CD4-positive, alpha-beta T cell treated with Interferon gamma for 1 hour (primary cell): ENCODE measurements at regions not wholly inside any gene's neighbourhood (a gene's known extent, or its start where the extent isn't known, plus 50 kb on each side); places are given as distances from the start of the nearest gene placed in this dataset.

Experiments
- DNase-seq: peaks from one replicate; pipeline ENCODE4 v3.0.0-alpha.2; 2020

- no peak for DNase-seq
These were observed 583.9 kb upstream of the KLHL29 start for GRCh38 chr2:22801071-22801470.

GRCh38 chr2:22801970-22802369, 583.0 kb upstream of the KLHL29 start:
- no peak for DNase-seq

- DNase-seq = no peak
These were observed 577.1 kb upstream of the KLHL29 start for GRCh38 chr2:22807872-22808271.

- DNase-seq = no peak
These were observed 574.4 kb upstream of the KLHL29 start for GRCh38 chr2:22810602-22811001.

GRCh38 chr2:22812065-22812680, 572.8 kb upstream of the KLHL29 start:
- DNase-seq = no peak

GRCh38 chr2:22817197-22817596, 567.8 kb upstream of the KLHL29 start:
- no peak for DNase-seq

- DNase-seq = no peak
These were observed 563.5 kb upstream of the KLHL29 start for GRCh38 chr2:22821458-22821857.

- DNase-seq = no peak
These were observed 562.1 kb upstream of the KLHL29 start for GRCh38 chr2:22822835-22823234.

GRCh38 chr2:22824618-22825017, 560.4 kb upstream of the KLHL29 start:
- DNase-seq = no peak

GRCh38 chr2:22826703-22827102, 558.3 kb upstream of the KLHL29 start:
- no peak for DNase-seq

- DNase-seq = no peak
These were observed 555.2 kb upstream of the KLHL29 start for GRCh38 chr2:22829791-22830190.

- DNase-seq = no peak
These were observed 552.8 kb upstream of the KLHL29 start for GRCh38 chr2:22832196-22832595.

- DNase-seq = no peak
These were observed 546.5 kb upstream of the KLHL29 start for GRCh38 chr2:22838461-22838860.

GRCh38 chr2:22842205-22842869, 542.6 kb upstream of the KLHL29 start:
- DNase-seq = no peak

- DNase-seq = no peak
These were observed 541.0 kb upstream of the KLHL29 start for GRCh38 chr2:22843919-22844537.

- DNase-seq = no peak
These were observed 534.7 kb upstream of the KLHL29 start for GRCh38 chr2:22850310-22850709.

GRCh38 chr2:22854588-22854987, 530.4 kb upstream of the KLHL29 start:
- no peak for DNase-seq

GRCh38 chr2:22855081-22855480, 529.9 kb upstream of the KLHL29 start:
- no peak for DNase-seq

- DNase-seq = no peak
These were observed 529.2 kb upstream of the KLHL29 start for GRCh38 chr2:22855761-22856184.

- no peak for DNase-seq
These were observed 517.0 kb upstream of the KLHL29 start for GRCh38 chr2:22867973-22868372.

GRCh38 chr2:22878121-22878520, 506.9 kb upstream of the KLHL29 start:
- DNase-seq = no peak

- DNase-seq = no peak
These were observed 505.7 kb upstream of the KLHL29 start for GRCh38 chr2:22879009-22879863.

GRCh38 chr2:22880161-22880560, 504.8 kb upstream of the KLHL29 start:
- DNase-seq = no peak

- no peak for DNase-seq
These were observed 503.0 kb upstream of the KLHL29 start for GRCh38 chr2:22882011-22882410.
